ENCODE measurements at regions not wholly inside any gene's neighbourhood (a gene's known extent, or its start where the extent isn't known, plus 50 kb on each side); places are given as distances from the start of the nearest gene placed in this dataset.

DNA sequence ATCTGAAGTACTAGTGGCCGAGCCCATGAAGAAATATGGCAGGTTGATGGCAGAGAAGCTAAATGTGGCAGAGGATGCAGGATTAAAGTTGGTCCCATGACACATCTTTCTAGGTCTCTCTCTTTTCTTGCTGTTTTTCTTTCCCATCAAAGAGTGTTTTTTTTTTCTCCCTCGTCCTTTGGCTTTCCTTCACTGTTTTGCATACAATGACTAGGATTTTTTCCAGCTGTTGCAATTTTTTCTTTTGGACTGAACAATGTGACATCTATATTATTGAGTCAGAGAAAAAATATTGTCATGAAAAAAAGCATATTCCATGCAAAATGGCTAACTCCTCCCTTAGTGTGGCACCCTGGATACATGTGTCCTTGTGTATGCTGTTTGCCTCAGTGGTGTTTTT lies 939.5 kb upstream of the FANCL start:
- POLR2A ChIA-PET: no interaction called here
- H3K4me1 ChIP-seq (ENCODE audit: control insufficient read depth in 2 of 2, insufficient read depth in 2 of 2, low read length in 2 of 2): peaks cover 20 to 21% of the 10 kb centered on the region in 2 donors
- no peak overlapping the region for H3K4me3 ChIP-seq (ENCODE audit: control extremely low read depth in 1 of 5, extremely low read depth in 1 of 5, insufficient read depth in 1 of 5, low read depth in 2 of 5, low read length in 4 of 5)
- H3K4me2 ChIP-seq (replicated peaks; ENCODE audit: low read depth, low read length, poor library complexity, severe bottlenecking): no peak overlapping the region
- no peak overlapping the region for H3K27ac Mint-ChIP-seq
- ATAC-seq (ENCODE audit: low read depth) (no peak), DNase-seq (no peak)
- TF ChIP-seq CTCF (IDR thresholded peaks at IDR 0.05): no peak
- TF ChIP-seq EZH2 (IDR thresholded peaks at IDR 0.05; ENCODE audit: borderline replicate concordance, insufficient read depth, low read depth, low read length, poor library complexity, severe bottlenecking): no peak
- H3K9me3 Mint-ChIP-seq (ENCODE audit: insufficient read depth): no peaks in the 10 kb centered on the region
- H3K9me3 ChIP-seq (ENCODE audit: control extremely low read depth in 1 of 3, control insufficient read depth in 2 of 3, insufficient read depth in 1 of 3, low read length in 2 of 3): no peaks in the 10 kb centered on the region
- H3K9ac ChIP-seq (ENCODE audit: low read length): no peak overlapping the region
- no peaks in the 10 kb centered on the region for H3K79me2 ChIP-seq (ENCODE audit: control insufficient read depth, insufficient read depth, low read length)
- H3K36me3 ChIP-seq (replicated peaks in 1 of 2; ENCODE audit: control extremely low read depth in 1 of 2, control insufficient read depth in 1 of 2, extremely low read depth in 1 of 2, insufficient read depth in 2 of 2, low read length in 1 of 2): no peaks in the 10 kb centered on the region
- no peak overlapping the region for H2AFZ ChIP-seq (ENCODE audit: insufficient read depth, low read depth, low read length, poor library complexity, severe bottlenecking)
- CTCF ChIA-PET: no interaction called here
- H4K20me1 ChIP-seq (ENCODE audit: control insufficient read depth, insufficient read depth, low read length, poor library complexity, severe bottlenecking): no peaks in the 10 kb centered on the region
- H3K27me3 Mint-ChIP-seq: no peaks in the 10 kb centered on the region
- intact Hi-C loops (cut with micrococcal nuclease): no loop called here
- H3K27me3 ChIP-seq (replicated peaks in 1 of 4; ENCODE audit: control extremely low read depth in 1 of 4, control insufficient read depth in 3 of 4, insufficient read depth in 4 of 4, low read length in 3 of 4): no peaks in the 10 kb centered on the region
- H3K4me3 Mint-ChIP-seq: no peak overlapping the region
- WGBS (ENCODE audit: insufficient coverage): no CpG with 5 or more reads among the region's 2 CpGs
- H3K4me1 Mint-ChIP-seq: peaks cover 24% of the 10 kb centered on the region
- no peak overlapping the region for H3K27ac ChIP-seq (ENCODE audit: low read length in 2 of 2)

DNA sequence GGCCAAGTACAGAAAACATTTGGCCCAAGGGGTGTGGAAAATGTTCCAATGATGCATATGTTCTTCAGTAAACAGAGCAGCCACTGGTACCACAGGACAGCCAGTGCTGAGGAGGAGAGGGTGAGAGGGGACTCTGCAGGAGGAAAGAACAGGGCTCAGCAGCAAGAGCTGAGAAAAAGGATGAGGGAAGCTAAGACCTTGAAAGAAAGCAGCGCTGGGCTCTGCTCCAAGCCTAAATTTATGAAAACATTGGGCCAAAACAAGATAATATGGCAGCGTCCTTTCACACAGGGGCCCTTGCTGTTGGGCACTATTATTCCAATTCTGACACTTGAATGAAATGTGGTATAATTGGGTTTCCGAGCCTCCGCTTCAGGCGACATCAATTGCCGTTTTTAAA lies 939.0 kb upstream of the FANCL start:
- TF ChIP-seq CTCF (IDR thresholded peaks at IDR 0.05) (no peak), EZH2 (IDR thresholded peaks at IDR 0.05; ENCODE audit: borderline replicate concordance, insufficient read depth, low read depth, low read length, poor library complexity, severe bottlenecking) (no peak)
- Histone ChIP-seq H4K20me1 (ENCODE audit: control insufficient read depth, insufficient read depth, low read length, poor library complexity, severe bottlenecking) (no peaks in the 10 kb centered on the region), H3K36me3 (replicated peaks in 1 of 2; ENCODE audit: control extremely low read depth in 1 of 2, control insufficient read depth in 1 of 2, extremely low read depth in 1 of 2, insufficient read depth in 2 of 2, low read length in 1 of 2) (no peaks in the 10 kb centered on the region), H3K9ac (ENCODE audit: low read length) (no peak overlapping the region), H3K4me1 (ENCODE audit: control insufficient read depth in 2 of 2, insufficient read depth in 2 of 2, low read length in 2 of 2) (peaks cover 18 to 19% of the 10 kb centered on the region in 2 donors), H3K4me2 (replicated peaks; ENCODE audit: low read depth, low read length, poor library complexity, severe bottlenecking) (no peak overlapping the region), H2AFZ (ENCODE audit: insufficient read depth, low read depth, low read length, poor library complexity, severe bottlenecking) (no peak overlapping the region), H3K4me3 (ENCODE audit: control extremely low read depth in 1 of 5, extremely low read depth in 1 of 5, insufficient read depth in 1 of 5, low read depth in 2 of 5, low read length in 4 of 5) (no peak overlapping the region), H3K27ac (ENCODE audit: low read length in 2 of 2) (no peak overlapping the region), H3K9me3 (ENCODE audit: control extremely low read depth in 1 of 3, control insufficient read depth in 2 of 3, insufficient read depth in 1 of 3, low read length in 2 of 3) (no peaks in the 10 kb centered on the region), H3K27me3 (replicated peaks in 1 of 4; ENCODE audit: control extremely low read depth in 1 of 4, control insufficient read depth in 3 of 4, insufficient read depth in 4 of 4, low read length in 3 of 4) (no peaks in the 10 kb centered on the region), H3K79me2 (ENCODE audit: control insufficient read depth, insufficient read depth, low read length) (no peaks in the 10 kb centered on the region)
- WGBS (ENCODE audit: insufficient coverage): 88% methylated on average over 5 of the region's 6 CpGs
- Mint-ChIP-seq H3K27ac (no peak overlapping the region), H3K4me3 (no peak overlapping the region), H3K27me3 (peaks cover 3% of the 10 kb centered on the region), H3K4me1 (peaks cover 21% of the 10 kb centered on the region), H3K9me3 (ENCODE audit: insufficient read depth) (no peaks in the 10 kb centered on the region)
- POLR2A ChIA-PET: no interaction called here
- CTCF ChIA-PET: no interaction called here
- intact Hi-C loops (cut with micrococcal nuclease): no loop called here
- no peak for ATAC-seq (ENCODE audit: low read depth)
- no peak for DNase-seq
